ENCODE measurements at regions not wholly inside any gene's neighbourhood (a gene's known extent, or its start where the extent isn't known, plus 50 kb on each side); places are given as distances from the start of the nearest gene placed in this dataset.

- Mint-ChIP-seq H3K4me3 (no peak overlapping the region), H3K36me3 (ENCODE audit: low read depth) (no peaks in the 10 kb centered on the region; the same call in 1 of the 2 replicates), H3K27ac (no peak overlapping the region), H3K9me3 (peaks cover 78% of the 10 kb centered on the region), H3K4me1 (ENCODE audit: low read depth) (no peaks in the 10 kb centered on the region), H3K27me3 (ENCODE audit: insufficient read depth) (peaks cover 3% of the 10 kb centered on the region; the same call in 1 of the 2 replicates)
- DNase-seq: no peak
- no peak for TF ChIP-seq CTCF (IDR thresholded peaks at IDR 0.05)
Observed at GRCh38 chr22:47775191-47775590, 1012.7 kb downstream of the TBC1D22A start.

- peaks cover 75% of the 10 kb centered on the region for H3K9me3 Mint-ChIP-seq
- no peak overlapping the region for H3K27ac Mint-ChIP-seq
- DNase-seq: no peak
- no peak overlapping the region for H3K4me3 Mint-ChIP-seq
- no peaks in the 10 kb centered on the region for H3K4me1 Mint-ChIP-seq (ENCODE audit: low read depth)
- H3K27me3 Mint-ChIP-seq (ENCODE audit: insufficient read depth): peaks cover 3% of the 10 kb centered on the region; the same call in 1 of the 2 replicates
- no peak for TF ChIP-seq CTCF (IDR thresholded peaks at IDR 0.05)
- H3K36me3 Mint-ChIP-seq (ENCODE audit: low read depth): peaks cover 3% of the 10 kb centered on the region; the same call in 1 of the 2 replicates
Observed at GRCh38 chr22:47773635-47774034, 1011.2 kb downstream of the TBC1D22A start.

GRCh38 chr22:47772864-47773263 lies 1010.4 kb downstream of the TBC1D22A start:
- Mint-ChIP-seq H3K27ac (no peak overlapping the region), H3K4me1 (ENCODE audit: low read depth) (no peaks in the 10 kb centered on the region)
- no peak for TF ChIP-seq CTCF (IDR thresholded peaks at IDR 0.05)

GRCh38 chr22:47769652-47770051 lies 1007.2 kb downstream of the TBC1D22A start:
- H3K27me3 Mint-ChIP-seq (ENCODE audit: insufficient read depth): peaks cover 3% of the 10 kb centered on the region
- no peak for TF ChIP-seq CTCF (IDR thresholded peaks at IDR 0.05)
- peaks cover 78% of the 10 kb centered on the region for H3K9me3 Mint-ChIP-seq
- no peaks in the 10 kb centered on the region for H3K4me1 Mint-ChIP-seq (ENCODE audit: low read depth)
- no peak overlapping the region for H3K4me3 Mint-ChIP-seq
- no peak overlapping the region for H3K27ac Mint-ChIP-seq
- H3K36me3 Mint-ChIP-seq (ENCODE audit: low read depth): peaks cover 4% of the 10 kb centered on the region; the same call in 1 of the 2 replicates
- DNase-seq: no peak

More at GRCh38 chr22:47772864-47773263, 1010.4 kb downstream of the TBC1D22A start:
- peaks cover 71% of the 10 kb centered on the region for H3K9me3 Mint-ChIP-seq
- H3K36me3 Mint-ChIP-seq (ENCODE audit: low read depth): peaks cover 4% of the 10 kb centered on the region; the same call in 1 of the 2 replicates
- DNase-seq: no peak
- no peak overlapping the region for H3K4me3 Mint-ChIP-seq
- peaks cover 3% of the 10 kb centered on the region; the same call in 1 of the 2 replicates for H3K27me3 Mint-ChIP-seq (ENCODE audit: insufficient read depth)

- H3K36me3 Mint-ChIP-seq (ENCODE audit: low read depth): peaks cover 4% of the 10 kb centered on the region; the same call in 1 of the 2 replicates
- no peaks in the 10 kb centered on the region for H3K4me1 Mint-ChIP-seq (ENCODE audit: low read depth)
- no peaks in the 10 kb centered on the region; the same call in 1 of the 2 replicates for H3K27me3 Mint-ChIP-seq (ENCODE audit: insufficient read depth)
- no peak overlapping the region for H3K4me3 Mint-ChIP-seq
- TF ChIP-seq CTCF (IDR thresholded peaks at IDR 0.05): no peak
- H3K9me3 Mint-ChIP-seq: peaks cover 80% of the 10 kb centered on the region
- H3K27ac Mint-ChIP-seq: no peak overlapping the region
- no peak for DNase-seq
Observed at GRCh38 chr22:47768027-47768426, 1005.6 kb downstream of the TBC1D22A start.
